ENCODE measurements at regions not wholly inside any gene's neighbourhood (a gene's known extent, or its start where the extent isn't known, plus 50 kb on each side); places are given as distances from the start of the nearest gene placed in this dataset.

GRCh38 chr14:42548349-42548748, 941.7 kb downstream of the LRFN5 start:
- no peak for DNase-seq
- H3K36me3 Mint-ChIP-seq (ENCODE audit: insufficient read depth, unreplicated experiment), result no peaks in the 10 kb centered on the region
- Histone ChIP-seq H3K36me3 (ENCODE audit: control insufficient read depth, insufficient read depth, low read length) (no peaks in the 10 kb centered on the region), H3K4me1 (no peaks in the 10 kb centered on the region), H3K9me3 (no peaks in the 10 kb centered on the region), H3K27me3 (replicated peaks; ENCODE audit: control insufficient read depth, insufficient read depth, low read length) (no peaks in the 10 kb centered on the region), H3K4me3 (ENCODE audit: low read depth, low read length) (no peak overlapping the region)
- ChIA-PET CTCF (no interaction called here), POLR2A (no interaction called here)
- no peaks in the 10 kb centered on the region for H3K9me3 Mint-ChIP-seq (ENCODE audit: unreplicated experiment)
- no peaks in the 10 kb centered on the region for H3K4me1 Mint-ChIP-seq (ENCODE audit: low read depth, unreplicated experiment)
- TF ChIP-seq CTCF (IDR thresholded peaks at IDR 0.05; ENCODE audit: insufficient read depth in 1 of 2, low read depth in 1 of 2, low read length in 1 of 2, severe bottlenecking in 1 of 2, unreplicated experiment in 1 of 2), result no peak
- no TSS peak for BruUV-seq (replicated peaks)
- no peaks in the 10 kb centered on the region for H3K27me3 Mint-ChIP-seq (ENCODE audit: insufficient read depth, unreplicated experiment)
- intact Hi-C loops (cut with micrococcal nuclease; ENCODE audit: unreplicated experiment), result no loop called here
- no peak overlapping the region for H3K4me3 Mint-ChIP-seq (ENCODE audit: unreplicated experiment)
- H3K27ac Mint-ChIP-seq (ENCODE audit: unreplicated experiment), result no peak overlapping the region

- ChIA-PET POLR2A (no interaction called here), CTCF (no interaction called here)
- Histone ChIP-seq H3K36me3 (ENCODE audit: control insufficient read depth, insufficient read depth, low read length) (no peaks in the 10 kb centered on the region), H3K9me3 (no peaks in the 10 kb centered on the region), H3K4me3 (ENCODE audit: low read depth, low read length) (no peak overlapping the region), H3K4me1 (no peaks in the 10 kb centered on the region), H3K27me3 (replicated peaks; ENCODE audit: control insufficient read depth, insufficient read depth, low read length) (no peaks in the 10 kb centered on the region)
- intact Hi-C loops (cut with micrococcal nuclease; ENCODE audit: unreplicated experiment), result no loop called here
- Mint-ChIP-seq H3K27me3 (ENCODE audit: insufficient read depth, unreplicated experiment) (peaks cover 3% of the 10 kb centered on the region), H3K9me3 (ENCODE audit: unreplicated experiment) (no peaks in the 10 kb centered on the region), H3K4me1 (ENCODE audit: low read depth, unreplicated experiment) (no peaks in the 10 kb centered on the region), H3K27ac (ENCODE audit: unreplicated experiment) (no peak overlapping the region), H3K4me3 (ENCODE audit: unreplicated experiment) (no peak overlapping the region), H3K36me3 (ENCODE audit: insufficient read depth, unreplicated experiment) (no peaks in the 10 kb centered on the region)
- no peak for DNase-seq
- BruUV-seq (replicated peaks), result no TSS peak
- no peak for TF ChIP-seq CTCF (IDR thresholded peaks at IDR 0.05; ENCODE audit: insufficient read depth in 1 of 2, low read depth in 1 of 2, low read length in 1 of 2, severe bottlenecking in 1 of 2, unreplicated experiment in 1 of 2)
Measured at GRCh38 chr14:42545636-42546035, 939.0 kb downstream of the LRFN5 start.

GRCh38 chr14:42541535-42542001, 934.9 kb downstream of the LRFN5 start:
- Mint-ChIP-seq H3K36me3 (ENCODE audit: insufficient read depth, unreplicated experiment) (no peaks in the 10 kb centered on the region), H3K9me3 (ENCODE audit: unreplicated experiment) (no peaks in the 10 kb centered on the region), H3K27ac (ENCODE audit: unreplicated experiment) (no peak overlapping the region), H3K4me3 (ENCODE audit: unreplicated experiment) (no peak overlapping the region), H3K4me1 (ENCODE audit: low read depth, unreplicated experiment) (no peaks in the 10 kb centered on the region), H3K27me3 (ENCODE audit: insufficient read depth, unreplicated experiment) (peaks cover 3% of the 10 kb centered on the region)
- ChIA-PET CTCF (no interaction called here), POLR2A (no interaction called here)
- Histone ChIP-seq H3K36me3 (ENCODE audit: control insufficient read depth, insufficient read depth, low read length) (no peaks in the 10 kb centered on the region), H3K4me1 (no peaks in the 10 kb centered on the region), H3K27me3 (replicated peaks; ENCODE audit: control insufficient read depth, insufficient read depth, low read length) (no peaks in the 10 kb centered on the region), H3K4me3 (ENCODE audit: low read depth, low read length) (no peak overlapping the region), H3K9me3 (no peaks in the 10 kb centered on the region)
- BruUV-seq (replicated peaks), result no TSS peak
- TF ChIP-seq CTCF (IDR thresholded peaks at IDR 0.05; ENCODE audit: insufficient read depth in 1 of 2, low read depth in 1 of 2, low read length in 1 of 2, severe bottlenecking in 1 of 2, unreplicated experiment in 1 of 2), result no peak
- DNase-seq, result no peak
- intact Hi-C loops (cut with micrococcal nuclease; ENCODE audit: unreplicated experiment), result no loop called here

Measured in Caco-2 (cell line).